Activated CD8-positive, alpha-beta T cell treated with anti-CD3 and anti-CD28 coated beads for 36 hours (primary cell): ENCODE measurements at regions not wholly inside any gene's neighbourhood (a gene's known extent, or its start where the extent isn't known, plus 50 kb on each side); places are given as distances from the start of the nearest gene placed in this dataset.

Experiments used
- ATAC-seq: fragments of 200-7000 bp; cut with Tn5 transposase; one replicate; pipeline ENCODE4 v1.10.0; 2021; ENCODE audit warnings: mild to moderate bottlenecking, moderate library complexity
- CTCF ChIA-PET: fragments of 350-600 bp; sonication (Branson Sonifier 250); formaldehyde crosslinking; loops from one replicate; lab custom pipeline; 2021; ENCODE audit warnings: antibody characterized with exemption; lab: Charles Lee
- POLR2A ChIA-PET: fragments of 350-600 bp; sonication (Branson Sonifier 250); formaldehyde crosslinking; loops from one replicate; lab custom pipeline; 2021; ENCODE audit warnings: antibody characterized with exemption; lab: Charles Lee
- DNase-seq: peaks from one replicate; pipeline ENCODE4 v3.0.0-alpha.2; 2020
- H3K27ac Mint-ChIP-seq: one replicate; pipeline ENCODE4 v1.8.0; 2021; ENCODE audit warnings: mild to moderate bottlenecking, mixed read lengths
- H3K27me3 Mint-ChIP-seq: one replicate; pipeline ENCODE4 v1.8.0; 2021; ENCODE audit warnings: mixed read lengths
- H3K36me3 Mint-ChIP-seq: one replicate; pipeline ENCODE4 v1.8.0; 2021; ENCODE audit warnings: low read depth, mixed read lengths
- H3K4me1 Mint-ChIP-seq: one replicate; pipeline ENCODE4 v1.8.0; 2021; ENCODE audit warnings: low read depth, mixed read lengths
- H3K4me3 Mint-ChIP-seq: one replicate; pipeline ENCODE4 v1.8.0; 2021; ENCODE audit warnings: mild to moderate bottlenecking, moderate library complexity, mixed read lengths
- H3K9me3 Mint-ChIP-seq: one replicate; pipeline ENCODE4 v1.8.0; 2021; ENCODE audit warnings: mixed read lengths
- intact Hi-C: fragments of 100-400 bp; cut with micrococcal nuclease; formaldehyde crosslinking; loops from one replicate; pipeline ENCODE4 v1.10.0; 2022
- TF ChIP-seq, protein P1 (sequence below): fragments of 200-600 bp; IDR thresholded peaks from one replicate; pipeline ENCODE4 v1.8.0; 2022; ENCODE audit warnings: antibody characterized with exemption, mild to moderate bottlenecking

DNA sequence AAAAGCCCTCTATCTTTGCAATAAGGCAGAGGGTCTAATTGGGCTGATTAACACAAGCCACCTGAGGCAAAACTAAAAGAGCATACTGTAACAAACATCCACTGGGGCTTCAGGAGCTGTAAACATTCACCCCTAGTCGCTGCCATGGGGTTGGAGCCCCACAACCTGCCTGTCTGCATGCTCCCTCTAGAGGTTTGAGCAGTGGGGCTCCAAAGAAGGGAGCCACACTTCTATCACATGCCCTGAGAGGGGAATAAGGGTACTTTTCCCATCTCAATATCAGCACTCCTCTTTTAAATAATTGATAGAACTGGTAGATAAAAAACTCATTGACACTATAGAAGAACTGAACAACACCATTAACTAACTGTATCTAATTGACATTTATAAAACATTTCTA is 130.1 kb upstream of the COX10 start:
- Mint-ChIP-seq H3K4me3 (no peak overlapping the region), H3K4me1 (no peaks in the 10 kb centered on the region), H3K9me3 (peaks cover 11% of the 10 kb centered on the region), H3K27ac (no peak overlapping the region), H3K36me3 (peaks cover 3% of the 10 kb centered on the region), H3K27me3 (no peaks in the 10 kb centered on the region)
- TF ChIP-seq, protein P1, sequence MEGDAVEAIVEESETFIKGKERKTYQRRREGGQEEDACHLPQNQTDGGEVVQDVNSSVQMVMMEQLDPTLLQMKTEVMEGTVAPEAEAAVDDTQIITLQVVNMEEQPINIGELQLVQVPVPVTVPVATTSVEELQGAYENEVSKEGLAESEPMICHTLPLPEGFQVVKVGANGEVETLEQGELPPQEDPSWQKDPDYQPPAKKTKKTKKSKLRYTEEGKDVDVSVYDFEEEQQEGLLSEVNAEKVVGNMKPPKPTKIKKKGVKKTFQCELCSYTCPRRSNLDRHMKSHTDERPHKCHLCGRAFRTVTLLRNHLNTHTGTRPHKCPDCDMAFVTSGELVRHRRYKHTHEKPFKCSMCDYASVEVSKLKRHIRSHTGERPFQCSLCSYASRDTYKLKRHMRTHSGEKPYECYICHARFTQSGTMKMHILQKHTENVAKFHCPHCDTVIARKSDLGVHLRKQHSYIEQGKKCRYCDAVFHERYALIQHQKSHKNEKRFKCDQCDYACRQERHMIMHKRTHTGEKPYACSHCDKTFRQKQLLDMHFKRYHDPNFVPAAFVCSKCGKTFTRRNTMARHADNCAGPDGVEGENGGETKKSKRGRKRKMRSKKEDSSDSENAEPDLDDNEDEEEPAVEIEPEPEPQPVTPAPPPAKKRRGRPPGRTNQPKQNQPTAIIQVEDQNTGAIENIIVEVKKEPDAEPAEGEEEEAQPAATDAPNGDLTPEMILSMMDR: no peak
- no peak for DNase-seq
- CTCF ChIA-PET: no interaction called here
- ATAC-seq: no peak
- intact Hi-C loops: no loop called here
- POLR2A ChIA-PET: no interaction called here

DNA sequence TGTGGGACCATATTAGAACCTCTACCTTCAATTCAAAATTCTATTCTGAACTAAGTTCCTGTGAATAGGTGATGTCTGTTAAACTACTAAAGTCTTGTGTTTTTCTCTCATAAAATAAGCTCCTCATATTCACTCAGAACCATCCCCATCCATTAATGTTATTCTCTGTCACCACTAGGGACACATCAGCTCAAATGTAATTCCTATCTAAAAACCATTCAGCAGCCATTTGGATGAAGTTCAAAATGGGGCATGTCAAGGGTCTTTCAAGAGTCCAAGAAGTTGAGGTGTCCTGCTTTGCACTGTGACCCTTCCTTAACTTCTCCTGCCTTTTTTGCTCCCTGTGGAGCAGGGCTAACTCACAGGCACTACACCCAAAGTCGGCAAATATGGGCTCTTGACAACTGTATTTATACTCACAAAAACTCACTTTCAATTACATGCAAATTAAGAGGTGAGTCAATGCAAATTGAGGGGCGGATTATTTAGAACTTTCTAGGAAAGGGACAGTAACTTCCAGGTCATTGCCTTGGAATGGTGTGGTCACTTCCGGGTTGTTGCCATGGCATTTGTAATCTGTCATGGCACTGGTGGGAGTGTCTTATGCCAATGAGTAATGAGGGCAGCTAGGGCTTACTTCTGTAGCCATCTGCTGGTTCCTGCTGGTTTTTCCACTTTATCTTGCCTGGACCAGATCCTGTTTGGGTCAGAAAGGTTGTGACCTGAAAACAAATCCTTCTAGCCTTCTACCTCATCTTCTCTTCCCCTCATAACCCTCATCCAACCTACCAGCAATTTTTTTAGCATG is 128.2 kb upstream of the COX10 start:
- TF ChIP-seq, protein P1: no peak
- peaks cover 11% of the 10 kb centered on the region for H3K9me3 Mint-ChIP-seq
- H3K4me3 Mint-ChIP-seq: no peak overlapping the region
- ChIA-PET CTCF (interaction anchor here (0.7 kb wide), 1 partner anchor 27 kb away, joined by 3 read pairs; no protein-coding TSS in a partner anchor), POLR2A (no interaction called here)
- no peaks in the 10 kb centered on the region for H3K27me3 Mint-ChIP-seq
- peaks cover 3% of the 10 kb centered on the region for H3K36me3 Mint-ChIP-seq
- intact Hi-C loops: no loop called here
- H3K27ac Mint-ChIP-seq: no peak overlapping the region
- H3K4me1 Mint-ChIP-seq: no peaks in the 10 kb centered on the region
- DNase-seq (no peak), ATAC-seq (no peak)

DNA sequence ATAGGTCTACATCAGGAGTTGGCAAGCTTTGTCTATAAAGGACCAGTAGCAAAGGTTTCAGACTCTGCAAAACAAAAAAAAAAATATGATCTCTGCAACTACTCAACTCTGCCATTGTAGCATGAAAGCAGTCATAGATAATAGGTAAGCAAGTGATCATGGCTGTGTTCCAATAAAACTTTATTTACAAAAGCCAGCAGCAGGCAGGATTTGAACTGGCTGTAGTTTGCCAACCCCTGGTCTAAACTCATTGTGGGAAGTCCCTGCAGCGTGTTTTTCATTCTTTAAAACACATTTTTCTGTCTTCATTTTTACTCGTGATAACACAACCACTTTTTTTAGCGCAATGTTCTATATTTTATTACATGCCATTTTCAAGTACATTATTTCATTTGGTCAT is 127.5 kb upstream of the COX10 start:
- no peak for DNase-seq
- Mint-ChIP-seq H3K4me3 (no peak overlapping the region), H3K4me1 (no peaks in the 10 kb centered on the region), H3K27me3 (no peaks in the 10 kb centered on the region), H3K27ac (no peak overlapping the region), H3K9me3 (peaks cover 11% of the 10 kb centered on the region), H3K36me3 (peaks cover 3% of the 10 kb centered on the region)
- intact Hi-C loops: no loop called here
- CTCF ChIA-PET: no interaction called here
- POLR2A ChIA-PET: no interaction called here
- ATAC-seq: no peak
- TF ChIP-seq, protein P1: no peak

DNA sequence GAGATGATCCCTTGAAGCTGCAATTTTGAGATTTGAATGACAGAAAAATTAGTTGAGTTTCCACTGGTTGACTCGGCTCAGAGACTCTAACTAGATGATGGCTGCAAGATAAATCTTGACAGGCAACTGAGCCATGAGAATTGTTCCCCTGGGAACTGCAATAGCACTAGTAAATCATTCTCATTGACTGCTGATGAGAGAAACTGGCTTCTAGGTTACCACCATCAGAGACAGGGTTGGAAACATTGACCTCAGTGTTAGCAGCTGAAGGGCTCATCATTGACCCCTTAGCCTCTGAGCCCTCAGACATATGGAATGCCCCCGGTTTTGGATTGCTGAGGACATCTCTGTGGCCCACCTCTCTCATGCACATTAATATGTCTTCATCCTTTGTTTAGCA is 125.4 kb upstream of the COX10 start:
- H3K27me3 Mint-ChIP-seq: no peaks in the 10 kb centered on the region
- CTCF ChIA-PET: no interaction called here
- intact Hi-C loops: no loop called here

DNA sequence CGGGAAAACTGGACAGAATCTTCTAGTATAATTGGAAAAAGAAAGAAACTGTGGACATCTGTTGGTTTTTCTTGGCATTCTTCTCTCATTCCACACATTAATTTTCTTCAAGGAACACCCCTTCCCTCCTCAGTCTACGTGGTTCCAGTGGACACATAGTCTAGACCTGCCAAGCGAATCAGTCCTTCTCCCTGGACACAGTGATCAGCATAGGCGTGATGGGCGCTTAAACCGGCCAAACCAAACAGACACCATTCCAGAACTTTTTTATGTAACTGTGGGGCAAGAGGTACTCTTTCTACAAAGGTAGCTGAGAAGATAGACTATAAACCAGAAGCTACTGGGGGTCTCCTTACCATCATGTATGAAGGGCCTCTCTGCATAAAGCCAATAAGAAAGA is 121.8 kb upstream of the COX10 start:
- TF ChIP-seq, protein P1: no peak
- ChIA-PET POLR2A (interaction anchor here (0.5 to 1.2 kb wide), 2 partner anchors 17 to 781 kb away, joined by 3 to 4 read pairs; no protein-coding TSS in a partner anchor), CTCF (no interaction called here)
- ATAC-seq (no peak), DNase-seq (no peak)
- H3K9me3 Mint-ChIP-seq: no peaks in the 10 kb centered on the region
- intact Hi-C loops: no loop called here
- H3K27ac Mint-ChIP-seq: no peak overlapping the region
- H3K4me1 Mint-ChIP-seq: no peaks in the 10 kb centered on the region
- H3K27me3 Mint-ChIP-seq: no peaks in the 10 kb centered on the region
- H3K4me3 Mint-ChIP-seq: no peak overlapping the region
- no peaks in the 10 kb centered on the region for H3K36me3 Mint-ChIP-seq

More for the DNA sequence above, 125.4 kb upstream of the COX10 start:
- no peak overlapping the region for H3K4me3 Mint-ChIP-seq
- H3K4me1 Mint-ChIP-seq: no peaks in the 10 kb centered on the region
- TF ChIP-seq, protein P1: no peak
- H3K36me3 Mint-ChIP-seq: peaks cover 3% of the 10 kb centered on the region
- H3K9me3 Mint-ChIP-seq: peaks cover 11% of the 10 kb centered on the region
- POLR2A ChIA-PET: no interaction called here
- DNase-seq: no peak
- H3K27ac Mint-ChIP-seq: no peak overlapping the region
- no peak for ATAC-seq
